ENCODE measurements at regions not wholly inside any gene's neighbourhood (a gene's known extent, or its start where the extent isn't known, plus 50 kb on each side); places are given as distances from the start of the nearest gene placed in this dataset.

DNA sequence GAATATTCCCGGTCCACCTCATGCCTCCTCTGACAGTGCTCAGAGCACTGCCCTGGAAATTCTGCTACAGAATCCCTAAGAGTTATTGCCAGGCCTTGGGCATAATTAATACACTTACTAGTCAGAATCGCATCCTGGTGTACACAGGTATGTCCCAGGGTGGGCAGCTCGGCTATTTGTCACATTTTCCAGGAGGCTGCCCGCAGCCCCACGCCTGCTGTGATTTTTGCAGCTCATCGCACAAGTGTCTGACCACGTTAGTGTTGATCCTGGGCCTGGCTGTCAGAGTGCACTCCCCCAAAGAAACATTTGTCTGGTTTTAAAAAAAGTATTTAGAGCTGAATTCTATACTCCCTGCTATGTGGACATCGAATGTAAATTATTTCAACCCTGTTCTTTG lies 105.4 kb downstream of the CD83 start:
- no peaks in the 10 kb centered on the region for H3K36me3 ChIP-seq
- no peak overlapping the region for H3K4me3 ChIP-seq
- TF ChIP-seq POLR2A (IDR thresholded peaks at IDR 0.05): no peak
- TF ChIP-seq EP300 (IDR thresholded peaks at IDR 0.05): no peak
- TF ChIP-seq POLR2AphosphoS5 (IDR thresholded peaks at IDR 0.05): no peak
- TF ChIP-seq, protein P1, sequence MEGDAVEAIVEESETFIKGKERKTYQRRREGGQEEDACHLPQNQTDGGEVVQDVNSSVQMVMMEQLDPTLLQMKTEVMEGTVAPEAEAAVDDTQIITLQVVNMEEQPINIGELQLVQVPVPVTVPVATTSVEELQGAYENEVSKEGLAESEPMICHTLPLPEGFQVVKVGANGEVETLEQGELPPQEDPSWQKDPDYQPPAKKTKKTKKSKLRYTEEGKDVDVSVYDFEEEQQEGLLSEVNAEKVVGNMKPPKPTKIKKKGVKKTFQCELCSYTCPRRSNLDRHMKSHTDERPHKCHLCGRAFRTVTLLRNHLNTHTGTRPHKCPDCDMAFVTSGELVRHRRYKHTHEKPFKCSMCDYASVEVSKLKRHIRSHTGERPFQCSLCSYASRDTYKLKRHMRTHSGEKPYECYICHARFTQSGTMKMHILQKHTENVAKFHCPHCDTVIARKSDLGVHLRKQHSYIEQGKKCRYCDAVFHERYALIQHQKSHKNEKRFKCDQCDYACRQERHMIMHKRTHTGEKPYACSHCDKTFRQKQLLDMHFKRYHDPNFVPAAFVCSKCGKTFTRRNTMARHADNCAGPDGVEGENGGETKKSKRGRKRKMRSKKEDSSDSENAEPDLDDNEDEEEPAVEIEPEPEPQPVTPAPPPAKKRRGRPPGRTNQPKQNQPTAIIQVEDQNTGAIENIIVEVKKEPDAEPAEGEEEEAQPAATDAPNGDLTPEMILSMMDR (IDR thresholded peaks at IDR 0.05): no peak
- H3K9me3 ChIP-seq: no peaks in the 10 kb centered on the region
- 91 to 96% methylated on average over 8 of the region's 8 CpGs for WGBS, 2 donors
- no peaks in the 10 kb centered on the region for H3K4me1 ChIP-seq
- H3K27ac ChIP-seq: no peak overlapping the region
- intact Hi-C loops (cut with DNase I): no loop called here
- no peak for DNase-seq
- H3K27me3 ChIP-seq: no peaks in the 10 kb centered on the region

DNA sequence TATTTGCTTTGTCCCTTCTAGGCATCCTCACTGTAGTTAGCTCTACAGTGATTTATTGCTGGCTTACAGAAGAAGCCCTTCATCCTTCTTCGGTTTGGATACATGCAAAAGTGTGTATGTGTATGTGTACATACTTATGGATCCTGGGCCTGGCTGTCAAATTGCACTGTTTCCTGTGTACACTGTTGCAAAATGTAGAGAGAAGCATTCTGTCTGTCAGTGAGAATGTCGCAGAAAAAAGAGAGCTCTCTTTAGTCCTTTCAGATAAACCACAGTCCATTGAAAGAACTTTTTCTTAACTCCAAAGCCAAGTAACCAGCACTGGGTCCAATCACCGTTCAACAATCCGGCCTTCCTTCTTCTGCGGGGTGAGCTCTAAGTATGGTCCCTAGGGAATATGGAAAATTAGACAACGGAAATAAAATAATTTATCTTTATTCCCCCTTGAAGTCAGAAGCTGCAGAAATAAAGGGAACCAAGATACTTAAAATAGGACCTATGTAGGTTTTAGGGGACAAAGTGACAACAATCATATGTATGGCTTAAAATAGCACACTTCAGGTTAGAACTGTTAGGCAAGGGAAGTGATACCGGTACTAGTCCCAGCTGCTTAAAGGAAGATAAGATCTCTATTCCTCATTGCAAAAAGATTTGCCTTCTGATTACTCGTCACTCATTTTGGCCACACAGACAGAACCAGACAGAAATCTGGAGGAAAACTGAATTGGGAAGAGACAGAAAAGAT lies 107.0 kb downstream of the CD83 start:
- TF ChIP-seq, protein P1 (IDR thresholded peaks at IDR 0.05): no peak
- Histone ChIP-seq H3K36me3 (no peaks in the 10 kb centered on the region), H3K27me3 (no peaks in the 10 kb centered on the region), H3K27ac (no peak overlapping the region), H3K4me1 (no peaks in the 10 kb centered on the region), H3K4me3 (no peak overlapping the region), H3K9me3 (no peaks in the 10 kb centered on the region)
- intact Hi-C loops (cut with DNase I): no loop called here
- WGBS, 2 donors: 55 to 87% methylated on average over 8 of the region's 8 CpGs
- DNase-seq: no peak

DNA sequence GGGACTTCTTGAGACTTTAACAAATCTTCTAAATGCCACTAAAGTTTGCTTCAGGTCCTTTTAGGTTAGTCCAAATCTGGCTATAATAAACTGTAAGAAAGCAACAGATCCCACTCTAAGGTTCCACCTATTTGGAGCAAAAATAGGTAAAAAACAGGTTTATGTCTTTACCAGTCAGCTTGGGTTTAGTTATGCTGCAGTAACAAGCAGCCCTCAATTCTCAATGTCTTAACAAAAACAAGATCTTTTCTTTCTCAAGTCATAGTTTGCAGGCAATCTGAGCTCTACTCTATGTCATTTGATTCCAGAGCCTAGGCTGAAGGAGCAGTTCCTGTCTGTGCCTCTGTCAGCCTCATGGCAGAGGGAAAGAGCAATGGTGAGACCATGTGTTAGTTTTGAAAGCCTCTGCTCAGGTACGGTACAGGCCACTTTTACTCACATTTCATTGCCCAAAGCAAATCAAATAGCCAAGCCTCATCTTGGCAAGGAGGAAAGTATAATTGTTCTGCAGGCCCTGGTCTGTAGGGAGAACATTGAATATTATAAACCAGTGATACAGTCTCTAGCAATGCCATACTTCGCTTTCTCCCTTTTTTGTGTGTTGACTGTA lies 108.6 kb downstream of the CD83 start:
- H3K9me3 ChIP-seq: no peaks in the 10 kb centered on the region
- DNase-seq: no peak
- H3K4me1 ChIP-seq: peaks cover 0 to 5% (median 2%) of the 10 kb centered on the region in 4 donors
- no peaks in the 10 kb centered on the region for H3K36me3 ChIP-seq
- no peak overlapping the region for H3K4me3 ChIP-seq
- H3K27ac ChIP-seq: no peak overlapping the region
- TF ChIP-seq EP300 (IDR thresholded peaks at IDR 0.05) (no peak), POLR2A (IDR thresholded peaks at IDR 0.05) (no peak), POLR2AphosphoS5 (IDR thresholded peaks at IDR 0.05) (no peak)
- TF ChIP-seq, protein P1 (IDR thresholded peaks at IDR 0.05): no peak
- 95% methylated on average over 2 of the region's 2 CpGs for WGBS, 2 donors
- H3K27me3 ChIP-seq: no peaks in the 10 kb centered on the region
- intact Hi-C loops (cut with DNase I): no loop called here

DNA sequence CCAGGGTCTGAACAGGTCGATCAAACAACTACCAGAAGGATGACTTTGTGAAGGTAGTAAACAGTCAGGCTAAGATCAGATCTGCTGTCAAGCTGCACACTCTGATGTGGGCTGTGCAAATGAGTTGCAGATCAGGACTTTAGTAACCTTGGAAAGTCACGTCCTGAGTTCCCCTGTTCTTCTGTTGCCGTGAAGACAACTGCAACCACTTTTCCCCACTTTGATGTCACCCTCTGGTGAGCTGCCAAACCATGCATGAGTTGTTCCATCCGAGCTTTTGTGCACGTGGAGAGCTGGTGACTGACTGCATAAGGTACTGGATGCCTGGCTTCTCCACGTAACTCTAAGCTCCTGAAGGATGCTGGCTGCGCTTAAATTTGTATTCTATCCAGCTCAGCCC lies 111.0 kb downstream of the CD83 start:
- 58 to 78% methylated on average over 7 of the region's 7 CpGs for whole genome bisulfite sequencing, 2 donors
- DNase-seq: no peak
- Histone ChIP-seq H3K27ac (no peak overlapping the region), H3K4me3 (no peak overlapping the region), H3K4me1 (peaks cover 0 to 10% (median 2%) of the 10 kb centered on the region in 4 donors), H3K27me3 (no peaks in the 10 kb centered on the region), H3K9me3 (no peaks in the 10 kb centered on the region), H3K36me3 (no peaks in the 10 kb centered on the region)
- TF ChIP-seq, protein P1 (IDR thresholded peaks at IDR 0.05): no peak
- no peak for TF ChIP-seq POLR2AphosphoS5 (IDR thresholded peaks at IDR 0.05)
- TF ChIP-seq POLR2A (IDR thresholded peaks at IDR 0.05): no peak
- no peak for TF ChIP-seq EP300 (IDR thresholded peaks at IDR 0.05)
- intact Hi-C loops (cut with DNase I): no loop called here

Data from sigmoid colon (tissue), 6 donors.